Heart left ventricle (tissue), 16 donors: ENCODE measurements at regions not wholly inside any gene's neighbourhood (a gene's known extent, or its start where the extent isn't known, plus 50 kb on each side); places are given as distances from the start of the nearest gene placed in this dataset.
"Not testable (repeated sequence)": the region's sequence is repeated elsewhere in the genome, so short reads cannot be mapped to it uniquely, and the experiment has no call there.

Source experiments
- ATAC-seq, 4 donors: fragments of 200-7000 bp; cut with Tn5 transposase; one replicate each; pipeline ENCODE4 v1.9.1; 2020 to 2022; ENCODE audit warnings: moderate library complexity in 4 of 4, mild to moderate bottlenecking in 3 of 4, moderate number of reproducible peaks in 1 of 4
- DNase-seq, 5 donors: peaks; one replicate each; pipeline ENCODE4 v3.0.0-alpha.2; 2020
- H3K27ac ChIP-seq, 12 donors: fragments of 200-600 bp; sonication (generic) in 4 of 12; one replicate each; pipeline versions ENCODE4 v1.5.0 to v1.8.0; 2016 to 2022; ENCODE audit warnings: mild to moderate bottlenecking in 2 of 12
- H3K27me3 ChIP-seq, 9 donors: fragments of 200-600 bp; sonication (generic) in 2 of 9; one replicate each; pipeline versions ENCODE4 v1.5.1 to v1.8.0; 2016 to 2022; ENCODE audit warnings: mild to moderate bottlenecking in 3 of 9
- H3K36me3 ChIP-seq, 9 donors: fragments of 200-600 bp; sonication (generic) in 2 of 9; one replicate each; pipeline versions ENCODE4 v1.5.0 to v1.8.0; 2018 to 2022; ENCODE audit warnings: mild to moderate bottlenecking in 2 of 9
- H3K4me1 ChIP-seq, 12 donors: fragments of 200-600 bp; sonication (generic) in 4 of 12; one replicate each; pipeline versions ENCODE4 v1.5.0 to v1.8.0; 2016 to 2022; ENCODE audit warnings: mild to moderate bottlenecking in 3 of 12
- H3K4me3 ChIP-seq, 12 donors: fragments of 200-600 bp; sonication (generic) in 4 of 12; one replicate each; pipeline versions ENCODE4 v1.5.0 to v1.8.0; 2017 to 2022; ENCODE audit warnings: mild to moderate bottlenecking in 9 of 12, moderate library complexity in 4 of 12
- H3K9me3 ChIP-seq, 12 donors: fragments of 200-600 bp; sonication (generic) in 4 of 12; one replicate each; pipeline versions ENCODE4 v1.5.0 to v1.8.0; 2016 to 2022; ENCODE audit warnings: mild to moderate bottlenecking in 1 of 12
- POLR2A ChIP-seq, 2 donors: fragments of 450-650 bp; IDR thresholded peaks; one replicate each; pipeline ENCODE4 v1.6.1; 2017; ENCODE audit warnings: antibody characterized with exemption in 2 of 2, mild to moderate bottlenecking in 2 of 2, moderate library complexity in 2 of 2
- WGBS, 4 donors: extraction: QIAGEN DNeasy Blood & Tissue Kit in 2 of 4; methylation state at CpG; one replicate each; pipeline versions ENCODE4 v1.1.5 to v1.1.7; 2013 to 2018; 5-methylcytosine and 5-hydroxymethylcytosine counted together
- intact Hi-C, 10 donors: fragments of 100-400 bp; cut with DNase I; formaldehyde crosslinking; loops; one replicate each; pipeline versions ENCODE4 v1.11.1 to v1.14.2; 2022
- TF ChIP-seq, protein P1 (sequence below), 12 donors: fragments of 200-600 bp; sonication (generic) in 4 of 12; IDR thresholded peaks; one replicate each; pipeline versions ENCODE4 v1.5.0 to v1.8.0; 2018 to 2022; ENCODE audit warnings: antibody characterized with exemption in 12 of 12, mild to moderate bottlenecking in 5 of 12
- donor health status: ischemic (EF 13 %, LVEDD 7.1; RV severe dilation, severe dysfunction).
- donor health status: healthy with polysubstance abuse.
- donor health status: DM: no; HTN: yes; CAD: no.
- donor health status: DM: no; HTN: no; CAD: no.
- donor health status: ischemic (EF 25% LVEDD 6.9; RV normal size, moderate dysfunction).
- donor health status: ischemic (EF 25% LVEDD 5.7; RV mildly dilated, moderate dysfunction).
- donor health status: healthy.
- donor health status: DM: yes; HTN: yes; CAD: no.
- donor health status: ischemic (EF 35%, LVEDD 5.7; RV mildly dilated, moderate dysfunction).
- donor health status: nonischemic (EF 11% LVEDD 7.7; RV severe dilation, severe dysfunction).
- donor health status: DM: yes; HTN: yes; CAD: no.
- donor health status: PGD.
- donor health status: ischemic (EF 29% LVEDD 5.4; RV normal size, mild dysfunction).
- donor health status: nonischemic (EF 23%, LVEDD 6.1; RV moderate dilation, normal function).

DNA sequence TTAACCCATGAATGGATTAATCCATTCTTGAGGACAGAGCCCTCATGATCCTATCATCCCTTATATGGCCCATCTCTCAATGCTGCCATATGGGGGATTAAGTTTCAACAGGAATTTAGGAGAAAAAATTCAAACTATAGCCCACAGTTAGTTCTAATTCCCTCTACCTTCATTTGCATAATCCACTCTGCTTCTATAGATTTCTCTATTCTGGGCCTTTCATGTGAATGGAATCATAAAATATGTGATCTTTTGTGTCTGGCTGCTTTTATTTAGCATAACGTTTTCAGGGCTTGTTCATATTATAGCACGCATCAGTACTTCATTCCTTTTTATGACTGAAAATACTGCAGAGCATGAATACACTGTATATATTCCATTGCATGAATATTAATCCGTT is 55.4 kb downstream of the CTSL start:
- DNase-seq = no peak
- Histone ChIP-seq H3K27me3 (peaks cover 0 to 3% (median 0%) of the 10 kb centered on the region in 9 donors), H3K27ac (no peak overlapping the region), H3K4me3 (no peak overlapping the region), H3K36me3 (no peaks in the 10 kb centered on the region), H3K4me1 (no peaks in the 10 kb centered on the region), H3K9me3 (no peaks in the 10 kb centered on the region)
- TF ChIP-seq, protein P1, sequence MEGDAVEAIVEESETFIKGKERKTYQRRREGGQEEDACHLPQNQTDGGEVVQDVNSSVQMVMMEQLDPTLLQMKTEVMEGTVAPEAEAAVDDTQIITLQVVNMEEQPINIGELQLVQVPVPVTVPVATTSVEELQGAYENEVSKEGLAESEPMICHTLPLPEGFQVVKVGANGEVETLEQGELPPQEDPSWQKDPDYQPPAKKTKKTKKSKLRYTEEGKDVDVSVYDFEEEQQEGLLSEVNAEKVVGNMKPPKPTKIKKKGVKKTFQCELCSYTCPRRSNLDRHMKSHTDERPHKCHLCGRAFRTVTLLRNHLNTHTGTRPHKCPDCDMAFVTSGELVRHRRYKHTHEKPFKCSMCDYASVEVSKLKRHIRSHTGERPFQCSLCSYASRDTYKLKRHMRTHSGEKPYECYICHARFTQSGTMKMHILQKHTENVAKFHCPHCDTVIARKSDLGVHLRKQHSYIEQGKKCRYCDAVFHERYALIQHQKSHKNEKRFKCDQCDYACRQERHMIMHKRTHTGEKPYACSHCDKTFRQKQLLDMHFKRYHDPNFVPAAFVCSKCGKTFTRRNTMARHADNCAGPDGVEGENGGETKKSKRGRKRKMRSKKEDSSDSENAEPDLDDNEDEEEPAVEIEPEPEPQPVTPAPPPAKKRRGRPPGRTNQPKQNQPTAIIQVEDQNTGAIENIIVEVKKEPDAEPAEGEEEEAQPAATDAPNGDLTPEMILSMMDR (IDR thresholded peaks at IDR 0.05) = no peak
- no peak for TF ChIP-seq POLR2A (IDR thresholded peaks at IDR 0.05)
- WGBS, 4 donors = 88 to 93% (median 91%) methylated on average over 3 of the region's 3 CpGs
- no peak for ATAC-seq
- intact Hi-C loops = no loop called here

DNA sequence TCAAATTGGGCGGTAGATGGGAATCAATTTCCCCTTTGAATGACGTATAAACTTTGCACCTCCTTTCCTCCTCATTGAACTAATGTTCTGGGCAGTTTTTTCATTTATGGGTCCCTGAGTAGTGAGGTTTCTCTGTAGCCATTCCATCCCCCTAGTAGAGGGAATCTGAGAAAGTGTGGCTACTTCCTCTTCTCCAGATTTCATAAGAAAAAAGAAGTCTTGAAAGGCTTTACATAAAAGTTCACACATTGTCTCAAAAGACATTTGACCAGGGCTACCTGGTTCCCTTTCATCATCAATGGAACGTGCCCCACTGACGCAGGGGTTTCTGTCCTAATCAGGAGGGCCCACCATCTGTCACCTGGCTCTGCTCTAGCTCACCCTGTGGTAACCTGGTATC is 57.3 kb downstream of the CTSL start:
- Histone ChIP-seq H3K36me3 (no peaks in the 10 kb centered on the region), H3K4me3 (no peak overlapping the region), H3K27me3 (peaks cover 0 to 3% (median 0%) of the 10 kb centered on the region in 9 donors), H3K27ac (no peak overlapping the region), H3K9me3 (no peaks in the 10 kb centered on the region), H3K4me1 (no peaks in the 10 kb centered on the region)
- intact Hi-C loops = no loop called here
- ATAC-seq (no peak), DNase-seq (no peak)
- no peak for TF ChIP-seq POLR2A (IDR thresholded peaks at IDR 0.05)
- TF ChIP-seq, protein P1 (IDR thresholded peaks at IDR 0.05) = no peak
- 82 to 89% (median 85%) methylated on average over 4 of the region's 4 CpGs for WGBS, 4 donors

DNA sequence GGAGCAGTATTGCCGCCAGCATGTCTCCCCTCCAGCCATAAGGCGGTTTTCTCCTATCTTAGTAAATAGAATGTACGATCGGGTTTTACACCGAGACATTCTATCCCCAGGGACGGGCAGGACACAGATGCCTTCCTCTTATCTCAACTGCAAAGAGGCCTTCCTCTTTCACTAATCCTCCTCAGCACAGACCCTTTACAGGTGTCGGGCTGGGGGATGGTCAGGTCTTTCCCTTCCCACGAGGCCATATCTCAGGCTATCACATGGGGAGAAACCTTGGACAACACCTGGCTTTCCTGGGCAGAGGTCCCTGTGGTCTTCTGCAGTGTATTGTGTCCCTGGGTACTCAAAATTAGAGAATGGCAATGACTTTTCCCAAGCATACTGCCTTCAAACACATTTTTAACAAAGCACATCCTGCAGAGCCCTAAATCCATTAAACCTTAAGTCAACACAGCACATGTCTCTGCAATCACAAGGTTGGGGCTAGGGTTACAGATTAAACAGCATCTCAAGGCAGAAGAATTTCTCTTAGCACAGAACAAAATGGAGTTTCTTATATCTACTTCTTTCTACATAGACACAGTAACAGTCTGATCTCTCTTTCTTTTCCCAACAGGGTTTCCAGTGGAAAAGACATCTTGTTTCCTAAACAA is 59.5 kb downstream of the CTSL start:
- H3K4me1 ChIP-seq, ATAC-seq, intact Hi-C loops, H3K27ac ChIP-seq, H3K4me3 ChIP-seq, DNase-seq, H3K27me3 ChIP-seq, H3K9me3 ChIP-seq, H3K36me3 ChIP-seq: not testable (repeated sequence)
- WGBS, 4 donors = 34 to 66% (median 38%) methylated on average over 8 of the region's 8 CpGs

DNA sequence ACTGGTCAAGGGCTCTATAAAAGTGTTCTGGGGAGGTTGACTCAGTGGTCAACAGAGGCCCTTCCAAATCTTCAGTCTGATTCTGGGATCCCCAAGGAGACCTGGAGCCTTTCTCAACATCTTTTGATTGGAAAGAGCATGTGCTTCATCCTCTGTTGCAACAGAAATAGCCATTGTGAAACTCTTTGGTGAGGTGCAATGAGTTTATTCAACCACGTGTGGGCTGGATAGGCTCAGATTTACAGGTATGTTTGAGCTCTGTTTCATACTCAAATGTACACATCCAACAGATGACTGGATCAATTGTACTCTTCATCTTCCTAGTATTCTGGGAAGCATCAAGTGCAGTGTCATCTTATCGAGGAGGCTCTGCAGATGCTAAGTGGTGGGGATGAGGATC is 60.5 kb downstream of the CTSL start:
- DNase-seq (no peak), ATAC-seq (no peak)
- WGBS, 4 donors = 84 to 95% (median 92%) methylated on average over 2 of the region's 2 CpGs
- no peaks in the 10 kb centered on the region for H3K4me1 ChIP-seq
- H3K27me3 ChIP-seq = peaks cover 0 to 3% (median 0%) of the 10 kb centered on the region in 9 donors
- H3K36me3 ChIP-seq = no peaks in the 10 kb centered on the region
- intact Hi-C loops = no loop called here
- no peaks in the 10 kb centered on the region for H3K9me3 ChIP-seq
- no peak for TF ChIP-seq POLR2A (IDR thresholded peaks at IDR 0.05)
- TF ChIP-seq, protein P1 (IDR thresholded peaks at IDR 0.05) = no peak
- no peak overlapping the region for H3K27ac ChIP-seq
- H3K4me3 ChIP-seq = no peak overlapping the region

DNA sequence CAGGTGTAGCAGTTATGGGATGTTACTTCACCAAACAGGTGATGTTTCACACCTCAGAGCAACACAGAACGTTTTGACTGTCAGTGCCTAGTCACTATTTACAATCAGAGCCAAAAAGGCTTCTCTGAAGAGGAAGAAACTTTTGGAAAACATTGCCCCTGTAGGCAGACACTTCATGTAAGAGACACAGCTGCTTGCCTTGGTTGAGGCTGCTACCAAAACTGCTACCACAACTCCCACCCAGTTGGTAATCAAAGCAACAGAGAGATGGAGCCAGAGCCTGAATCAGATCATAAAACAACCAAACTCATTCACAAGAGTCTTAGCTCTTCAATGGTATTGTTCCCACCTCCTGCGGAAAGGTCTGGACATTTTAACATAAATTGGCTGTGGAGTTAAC is 61.0 kb downstream of the CTSL start:
- WGBS, 4 donors = 58 to 79% (median 65%) methylated on average over 2 of the region's 2 CpGs

More for the DNA sequence above, 61.0 kb downstream of the CTSL start:
- intact Hi-C loops = no loop called here
- TF ChIP-seq, protein P1 (IDR thresholded peaks at IDR 0.05) = no peak
- no peak for TF ChIP-seq POLR2A (IDR thresholded peaks at IDR 0.05)
- Histone ChIP-seq H3K4me1 (peaks cover 0 to 2% (median 0%) of the 10 kb centered on the region in 12 donors), H3K27me3 (peaks cover 0 to 3% (median 0%) of the 10 kb centered on the region in 9 donors), H3K36me3 (no peaks in the 10 kb centered on the region), H3K27ac (no peak overlapping the region), H3K4me3 (no peak overlapping the region), H3K9me3 (no peaks in the 10 kb centered on the region)
- DNase-seq (no peak), ATAC-seq (no peak)
